ENCODE measurements at regions not wholly inside any gene's neighbourhood (a gene's known extent, or its start where the extent isn't known, plus 50 kb on each side); places are given as distances from the start of the nearest gene placed in this dataset.

DNA sequence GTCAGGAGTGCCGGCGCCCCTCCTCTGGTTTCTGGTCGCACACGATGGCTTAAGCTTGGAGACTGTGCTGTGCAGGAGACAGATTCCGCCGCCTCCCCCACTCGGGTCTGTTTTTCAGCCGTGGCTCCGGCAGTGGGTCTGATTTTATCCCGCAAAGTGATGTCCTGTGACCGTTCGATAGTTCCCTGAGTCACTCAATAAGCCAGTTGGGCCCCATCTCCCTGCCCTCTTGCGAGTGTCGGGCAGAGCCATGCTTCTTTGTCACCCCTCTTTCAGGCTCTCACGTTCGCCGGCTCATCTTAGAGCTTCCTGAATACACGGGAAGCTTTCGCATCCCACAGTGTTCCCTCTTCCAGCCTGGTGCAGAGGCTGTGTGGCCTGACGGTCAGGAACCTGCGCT is 127.8 kb upstream of the RFLNA start:
- DNase-seq = no peak

DNA sequence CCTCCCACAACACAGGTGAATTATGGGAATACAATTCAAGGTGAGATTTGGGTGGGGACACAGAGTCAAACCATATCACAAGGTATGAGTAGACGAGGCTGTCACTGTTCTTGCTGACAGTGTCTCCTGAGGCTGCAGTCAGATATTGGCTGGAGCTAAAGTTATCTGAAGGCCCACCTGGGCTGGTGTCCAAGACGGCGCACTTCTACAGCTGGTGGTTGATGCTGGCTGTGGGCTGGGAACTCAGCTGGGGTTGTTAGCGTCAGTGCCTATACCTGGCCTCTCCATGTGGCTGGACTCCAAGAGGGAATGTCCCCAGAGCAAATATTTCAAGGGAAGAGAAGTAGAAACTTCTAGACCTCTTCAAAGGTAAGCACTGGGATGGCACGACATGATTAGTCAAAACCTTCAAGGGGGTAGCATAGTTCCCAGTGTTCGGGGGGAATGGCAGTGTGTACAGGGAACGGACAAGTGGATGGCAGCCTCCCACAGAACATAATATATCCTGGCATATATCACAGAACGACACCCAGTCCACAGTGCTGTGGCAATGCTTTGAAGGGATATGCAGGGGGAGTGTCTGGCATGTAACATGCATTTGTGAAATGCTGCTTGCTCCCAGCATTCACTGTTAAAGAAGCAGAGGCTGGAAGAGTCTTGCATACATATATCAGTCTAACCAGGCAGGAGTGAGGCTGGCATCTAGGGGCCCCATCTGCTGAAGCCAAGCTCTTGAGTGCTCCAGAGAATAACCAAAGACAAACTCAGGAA is 126.7 kb upstream of the RFLNA start:
- DNase-seq = no peak

DNA sequence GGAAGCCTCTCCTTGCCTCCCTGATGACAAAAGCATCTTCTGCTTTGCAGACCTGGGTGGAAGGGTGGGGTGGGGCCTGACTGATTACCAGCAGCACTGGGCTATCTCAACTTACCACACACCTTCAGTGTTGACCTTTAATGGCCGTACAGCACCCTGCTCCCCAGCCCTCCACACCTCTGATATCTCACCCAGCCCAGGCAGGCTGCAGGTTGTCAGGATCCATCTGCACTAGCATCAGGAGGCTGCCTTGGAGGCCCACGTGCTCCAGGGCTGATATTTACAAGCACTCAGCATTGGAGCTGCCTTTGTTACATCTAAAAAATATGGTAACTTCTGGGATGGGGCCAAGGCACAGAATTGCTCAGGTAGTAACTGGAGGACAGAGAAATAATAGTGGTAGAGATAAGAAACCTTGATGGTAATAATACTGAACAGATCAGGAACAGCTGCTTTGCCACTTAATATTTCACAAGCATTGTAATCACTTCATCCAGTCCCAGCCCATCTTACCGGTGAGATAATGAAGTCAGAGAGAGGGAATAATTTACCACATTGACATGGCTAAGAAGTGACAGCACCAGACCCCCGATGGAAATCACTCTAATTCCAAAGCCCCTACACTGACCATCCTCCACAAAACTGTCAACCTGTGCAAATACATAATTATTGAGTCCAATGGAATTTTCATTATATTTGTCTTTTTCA is 125.2 kb upstream of the RFLNA start:
- no peak for DNase-seq

DNA sequence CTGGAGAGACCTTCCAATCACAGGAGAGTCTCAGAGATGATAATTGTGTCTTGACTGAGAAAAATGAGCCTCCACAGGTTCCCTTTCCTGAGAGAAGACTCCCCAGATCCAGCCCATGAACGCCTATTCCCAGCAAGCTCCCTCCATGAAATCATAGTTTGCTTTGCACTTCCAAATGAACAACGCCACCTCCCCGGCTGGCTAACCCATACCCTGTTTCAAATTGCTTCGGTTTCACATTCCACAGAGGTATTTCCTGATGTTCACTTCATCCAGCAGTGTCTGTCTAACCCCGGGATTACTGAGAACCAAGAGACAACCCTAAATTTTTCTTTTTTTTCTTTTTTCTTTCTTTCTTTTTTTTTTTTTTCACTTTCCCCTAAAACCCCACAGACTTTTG is 124.1 kb upstream of the RFLNA start:
- DNase-seq = no peak

DNA sequence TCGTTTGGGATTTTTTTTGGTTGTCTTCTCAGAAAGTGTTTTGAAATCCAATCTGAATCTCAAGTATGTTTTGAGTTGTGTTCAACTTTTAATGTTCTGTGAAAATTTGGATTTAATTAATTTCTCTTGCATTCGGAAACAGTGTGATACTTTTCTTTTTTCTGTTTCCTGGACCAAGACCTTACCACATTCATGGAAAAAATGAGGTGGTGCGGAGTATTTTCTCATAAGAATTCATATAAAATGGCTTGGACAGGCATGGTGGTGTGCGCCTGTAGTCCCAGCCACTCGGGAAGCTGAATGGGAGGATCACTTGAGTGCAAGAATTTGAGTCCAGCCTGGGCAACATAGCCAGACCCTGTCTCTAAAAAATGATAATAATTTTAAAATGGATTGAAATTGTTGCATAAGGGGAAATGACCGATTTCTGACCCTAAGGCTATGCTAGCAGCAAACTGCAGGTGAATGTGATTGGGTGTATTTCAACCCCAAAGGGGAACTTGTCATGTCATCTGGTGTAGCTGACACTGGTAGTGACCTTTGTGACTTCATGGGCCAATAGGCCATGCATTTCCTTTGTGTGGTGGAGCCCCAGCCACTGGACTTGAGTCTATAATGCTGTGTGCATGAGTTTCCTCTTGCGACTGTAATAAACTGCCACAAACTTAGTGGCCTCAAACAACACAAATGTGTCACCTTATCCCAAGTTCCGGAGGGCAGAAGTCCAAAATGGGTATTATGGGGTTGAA is 123.5 kb upstream of the RFLNA start:
- DNase-seq = no peak

DNA sequence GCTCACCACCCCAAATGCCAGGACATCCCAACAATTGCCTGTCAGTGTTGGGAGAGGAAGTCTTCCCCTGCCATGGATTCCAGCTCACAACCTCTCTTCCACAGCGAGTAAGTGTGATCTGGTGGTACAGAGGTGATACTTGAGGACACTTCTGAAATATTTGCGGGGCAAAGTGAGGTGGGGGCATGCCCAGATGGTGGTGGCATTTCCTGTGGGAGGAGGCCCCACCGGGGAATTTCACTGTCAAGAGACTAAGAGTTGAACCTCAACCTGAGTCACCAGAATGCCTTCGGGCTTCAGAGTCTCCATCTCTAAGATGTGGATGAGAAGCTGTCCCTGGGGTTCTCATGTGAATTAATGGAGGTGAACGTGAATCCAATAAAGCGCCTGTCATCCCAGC is 122.3 kb upstream of the RFLNA start:
- no peak for DNase-seq

DNA sequence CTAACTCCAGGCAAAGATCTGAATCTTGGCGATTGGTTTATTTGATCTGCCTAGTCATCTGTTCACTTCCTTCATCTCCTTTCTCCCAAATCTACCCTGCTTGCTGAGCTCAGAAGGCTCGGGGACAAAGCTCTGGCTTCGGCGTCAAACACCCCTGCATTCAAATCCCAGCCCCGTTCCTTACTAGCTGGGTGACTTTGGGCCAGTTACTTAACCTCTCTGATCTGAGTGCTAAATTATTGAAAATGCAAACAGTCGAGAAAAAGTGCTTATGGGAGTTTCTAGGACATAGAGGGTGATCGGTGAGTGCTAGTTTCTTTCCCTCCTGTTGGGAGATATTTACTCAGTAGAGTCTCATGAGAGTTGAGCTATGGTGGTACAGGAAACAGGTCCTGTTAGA is 121.2 kb upstream of the RFLNA start:
- no peak for DNase-seq

DNA sequence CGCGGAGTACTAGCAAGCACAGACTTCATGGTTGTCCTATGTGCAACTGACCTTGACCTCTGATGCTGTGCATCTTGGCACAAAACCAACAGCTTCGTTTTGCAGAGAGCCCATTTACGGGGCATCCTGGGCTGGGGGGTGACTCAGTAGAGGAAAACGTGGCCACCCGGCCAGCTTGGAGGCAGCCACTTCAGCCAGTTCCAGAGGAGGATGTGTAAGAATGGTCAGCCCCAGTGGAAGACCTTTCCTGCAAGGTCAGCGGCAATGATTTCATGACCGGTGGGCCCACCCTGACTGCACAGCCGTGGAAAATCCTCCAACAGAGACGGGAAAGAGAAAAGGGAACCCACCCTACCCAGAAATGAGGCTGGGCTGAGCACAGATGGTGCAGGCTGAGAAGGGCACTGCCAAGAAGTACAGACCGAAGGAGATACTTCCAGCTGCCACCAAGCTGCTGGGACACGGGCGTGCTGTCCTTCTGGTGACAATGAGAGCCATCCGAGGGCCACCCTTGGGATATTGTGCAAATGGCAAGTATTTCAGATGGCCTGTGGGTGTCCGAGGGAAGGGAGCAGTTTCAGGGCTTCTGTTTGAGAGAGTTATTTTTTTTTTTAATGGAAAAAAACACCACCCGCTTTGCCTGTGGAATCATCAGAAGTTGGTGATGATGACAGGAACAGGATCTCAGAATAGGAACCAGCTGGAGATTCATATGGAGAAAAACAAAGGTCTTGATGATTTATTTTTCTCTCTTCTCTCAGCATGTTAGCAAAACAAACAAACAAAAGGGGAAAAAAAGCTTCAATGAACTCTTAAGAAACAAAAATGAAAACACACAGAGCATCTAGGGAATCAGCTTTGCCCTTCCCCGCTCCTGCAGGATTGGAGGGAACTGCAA is 120.2 kb upstream of the RFLNA start:
- no peak for DNase-seq

DNA sequence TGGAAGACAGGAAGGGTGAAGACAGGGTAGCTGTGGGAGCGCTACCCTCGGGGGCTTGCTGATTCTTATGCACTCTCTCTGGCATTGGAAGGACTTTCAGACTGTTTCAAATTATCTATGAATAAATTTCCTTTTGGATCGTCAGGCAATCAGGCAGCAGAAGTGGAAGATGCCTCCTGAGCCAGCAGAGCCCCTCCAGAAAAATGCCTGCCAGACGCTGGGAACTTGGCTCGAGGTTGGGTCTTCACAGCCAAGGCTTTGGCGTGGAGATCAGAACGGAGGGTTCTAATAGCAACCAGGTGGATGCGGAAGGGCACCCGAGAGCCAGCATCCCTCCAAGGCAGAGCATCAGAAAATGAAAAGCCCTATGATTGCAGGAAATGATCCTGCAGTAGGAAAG is 119.2 kb upstream of the RFLNA start:
- no peak for DNase-seq

DNA sequence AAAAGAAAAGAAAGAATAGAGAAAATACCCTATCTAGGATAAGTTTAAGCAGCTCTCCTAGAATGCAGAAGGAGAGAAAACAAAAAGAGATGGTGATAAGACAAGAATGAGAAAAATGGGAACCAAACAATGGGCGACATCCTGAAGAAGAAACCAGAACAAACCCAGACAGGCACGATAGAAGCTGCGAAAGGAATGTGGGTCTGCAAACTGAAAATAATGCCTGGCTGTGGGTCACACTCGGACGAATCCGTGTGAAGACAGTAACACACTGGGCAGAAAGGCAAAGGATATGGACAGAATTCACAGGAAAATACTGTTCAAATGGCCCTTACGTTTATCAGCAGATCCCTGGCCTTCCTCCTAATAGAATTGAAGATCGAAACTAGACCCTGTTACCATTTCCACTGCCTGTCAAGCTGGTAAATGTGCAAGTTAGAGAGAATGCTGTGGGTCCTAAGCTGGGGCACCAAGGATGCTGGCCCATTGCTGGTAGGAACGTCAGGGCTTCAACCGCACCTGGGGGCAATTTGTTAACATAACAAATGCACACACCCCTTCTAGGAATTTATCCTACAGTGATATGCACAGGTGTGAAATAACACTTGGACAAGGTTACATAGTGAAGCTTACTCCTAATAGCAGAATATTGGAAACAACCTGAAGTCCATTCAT is 117.5 kb upstream of the RFLNA start:
- no peak for DNase-seq

DNA sequence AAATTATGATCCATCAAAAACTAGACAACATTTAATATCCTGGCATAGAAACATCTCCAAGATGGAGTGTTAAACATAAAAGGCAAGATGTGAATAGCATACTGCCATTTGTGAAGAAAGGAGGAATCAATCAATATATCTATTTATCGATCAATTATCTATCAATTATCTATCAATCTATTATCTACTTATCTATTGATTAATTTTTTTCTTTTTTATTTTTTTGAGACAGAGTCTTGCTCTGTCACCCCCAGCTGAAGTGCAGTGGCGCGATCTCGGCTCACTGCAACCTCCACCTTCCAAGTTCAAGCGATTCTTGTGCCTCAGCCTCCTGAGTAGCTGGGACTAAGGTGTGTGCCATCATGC is 117.0 kb upstream of the RFLNA start:
- DNase-seq = no peak

DNA sequence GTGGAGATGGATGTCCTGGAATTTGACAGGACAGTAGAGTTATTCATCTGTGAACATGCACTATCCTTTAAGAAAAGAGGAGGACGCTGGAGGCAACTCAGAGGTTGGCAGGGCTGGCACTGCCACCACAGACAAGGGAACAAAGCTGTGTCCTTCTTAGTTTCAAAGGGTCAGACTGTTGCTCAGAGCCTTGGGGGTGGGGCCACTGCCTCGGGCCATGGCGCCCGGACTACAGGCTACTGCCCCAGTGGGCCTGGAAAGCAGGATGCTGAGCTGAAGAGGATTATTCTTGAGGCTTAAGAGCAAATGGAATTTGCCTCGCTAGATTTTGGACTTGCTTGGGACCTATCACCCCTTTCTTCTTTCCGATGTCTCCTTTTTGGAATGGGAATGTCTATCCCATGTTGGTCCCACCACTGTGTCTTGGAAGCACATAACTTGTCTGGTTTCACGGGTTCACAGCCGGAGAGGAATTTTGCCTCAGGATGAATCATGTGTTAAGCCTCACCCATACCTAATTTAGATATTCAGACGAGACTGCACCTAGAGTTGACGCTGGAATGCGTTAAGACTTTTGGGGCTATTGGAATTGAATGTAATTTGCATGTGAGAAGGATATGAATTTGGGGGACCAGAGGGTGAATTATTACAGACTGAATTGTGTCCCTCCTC is 114.8 kb upstream of the RFLNA start:
- no peak for DNase-seq

DNA sequence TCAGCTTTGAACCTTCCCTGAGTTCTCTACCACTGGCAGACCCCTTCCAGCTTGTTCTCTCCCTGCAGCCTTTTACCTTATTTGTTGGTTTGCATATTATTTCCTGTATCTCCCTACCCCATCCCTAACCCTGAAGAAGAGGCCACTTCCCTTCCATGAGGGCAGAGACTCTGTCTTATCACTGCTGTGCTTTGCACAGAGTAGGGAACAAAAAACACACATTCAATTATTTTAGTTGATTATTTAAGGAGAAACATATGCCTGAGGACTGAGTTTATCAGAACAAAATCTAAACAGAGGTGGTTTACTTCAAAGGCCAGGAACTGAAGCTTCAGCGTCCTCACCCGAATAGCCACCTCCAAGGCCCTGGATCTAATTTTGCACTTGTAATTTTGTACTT is 111.7 kb upstream of the RFLNA start:
- DNase-seq = no peak

DNA sequence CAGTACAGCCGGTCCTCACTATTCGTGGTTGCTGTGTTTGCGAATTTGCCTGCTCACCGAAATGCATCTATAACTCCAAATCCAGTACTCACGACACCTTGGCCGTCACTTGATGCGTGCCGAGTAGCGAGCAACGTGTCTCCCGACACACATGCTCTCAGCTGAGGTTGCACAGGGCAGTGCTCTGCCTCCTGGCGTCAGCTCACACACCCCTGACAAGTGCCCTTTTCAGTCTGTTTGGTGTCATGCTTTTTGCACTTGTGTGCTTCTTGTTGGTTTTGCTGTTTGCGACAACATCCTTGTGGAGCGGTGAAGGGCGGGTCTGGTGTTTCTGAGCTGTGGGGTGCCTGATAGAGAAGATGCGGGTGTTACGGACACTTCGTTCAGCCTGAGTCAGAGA is 110.4 kb upstream of the RFLNA start:
- no peak for DNase-seq

DNA sequence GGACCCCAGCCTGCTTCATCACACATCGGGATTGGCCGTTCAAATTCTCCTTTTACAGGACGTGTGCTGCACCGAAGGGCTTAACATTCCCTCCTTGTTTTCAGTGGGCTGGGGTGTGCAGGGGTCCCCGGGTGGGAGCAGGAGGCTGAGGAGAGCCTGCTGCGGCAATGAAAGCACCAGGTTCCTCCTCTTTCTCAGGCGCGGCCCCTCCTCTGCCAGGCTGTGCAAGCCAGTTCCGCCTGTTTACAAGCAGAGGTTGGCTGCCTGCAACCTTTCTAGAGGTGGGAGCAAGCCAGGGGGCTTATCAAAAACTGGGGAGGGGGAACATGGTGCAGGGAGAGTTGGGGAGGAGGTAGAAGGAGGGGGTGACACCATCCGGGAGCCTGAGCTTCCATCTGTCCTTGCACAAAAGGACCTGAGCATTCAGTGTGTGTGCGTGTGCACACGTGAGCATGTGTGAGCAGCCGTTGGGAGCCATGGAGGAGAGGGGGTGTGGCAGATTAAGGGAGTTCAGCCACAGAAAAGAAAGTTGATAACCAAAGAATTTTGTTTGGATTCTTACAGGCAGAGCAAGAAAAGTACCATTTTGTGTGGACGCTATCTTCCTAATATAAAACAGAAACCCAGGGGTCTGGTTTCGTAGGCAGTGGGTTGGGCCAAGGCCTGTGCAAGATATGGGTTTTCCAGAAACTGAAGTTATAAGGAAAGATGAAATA is 108.8 kb upstream of the RFLNA start:
- DNase-seq = no peak

DNA sequence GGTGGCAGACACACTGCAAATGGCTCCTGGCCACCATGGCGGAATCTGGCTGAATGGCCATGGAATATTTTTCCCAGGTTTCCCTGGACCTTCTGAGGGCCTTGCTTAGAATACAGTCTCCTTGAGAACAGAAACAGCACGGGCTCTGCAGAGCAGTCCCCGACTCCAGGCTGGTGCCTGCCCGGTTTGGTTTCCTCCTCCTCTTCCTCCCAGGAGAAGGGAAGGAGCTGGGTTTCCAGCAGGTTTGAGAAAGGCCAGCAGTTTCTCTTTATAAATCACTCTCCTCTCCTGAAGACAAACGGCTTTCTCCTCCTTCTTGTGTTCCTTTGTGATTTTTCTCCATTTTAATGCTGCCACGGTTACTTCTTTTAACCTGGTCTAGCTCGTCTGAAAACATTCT is 106.8 kb upstream of the RFLNA start:
- DNase-seq = no peak

DNA sequence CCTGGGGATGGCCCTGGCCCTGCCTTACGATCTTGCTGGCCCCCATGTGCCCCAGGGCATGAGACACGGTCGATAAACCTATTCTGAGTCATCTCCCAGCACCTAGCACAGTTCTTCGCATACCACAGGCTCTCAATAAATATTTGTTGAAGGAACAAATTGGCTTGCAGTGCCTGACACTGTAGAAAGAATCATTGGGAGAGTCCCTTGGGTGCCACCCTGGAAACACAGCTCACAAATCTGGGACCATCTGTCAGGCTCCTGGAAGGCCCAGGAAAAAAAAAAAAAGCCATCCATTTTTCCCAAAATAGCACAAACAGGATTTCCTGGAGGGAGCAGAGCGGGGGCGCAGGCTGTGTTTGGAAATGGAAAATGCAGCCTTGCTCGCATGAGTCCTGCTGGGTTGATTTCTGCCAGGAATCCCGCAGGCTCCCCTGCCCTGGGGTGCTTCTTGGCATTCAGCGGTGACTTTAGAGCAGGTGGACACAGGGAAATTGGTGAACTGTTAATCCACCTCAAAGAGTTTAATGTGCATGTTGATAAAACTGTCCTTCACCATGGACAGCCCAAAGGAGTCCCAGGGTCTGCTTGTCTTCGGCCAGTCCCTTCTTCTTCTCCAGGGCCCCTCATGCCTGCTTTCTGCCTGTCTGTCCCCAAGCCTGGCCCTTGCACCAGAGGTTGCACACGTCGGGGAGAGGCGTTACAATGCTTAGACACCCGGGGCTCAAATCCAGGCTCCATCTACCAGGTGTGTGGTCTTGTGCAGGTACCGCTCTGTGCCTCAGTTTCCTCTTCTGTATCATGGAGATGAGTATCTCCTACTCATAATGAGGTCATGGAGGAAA is 106.1 kb upstream of the RFLNA start:
- DNase-seq = no peak

DNA sequence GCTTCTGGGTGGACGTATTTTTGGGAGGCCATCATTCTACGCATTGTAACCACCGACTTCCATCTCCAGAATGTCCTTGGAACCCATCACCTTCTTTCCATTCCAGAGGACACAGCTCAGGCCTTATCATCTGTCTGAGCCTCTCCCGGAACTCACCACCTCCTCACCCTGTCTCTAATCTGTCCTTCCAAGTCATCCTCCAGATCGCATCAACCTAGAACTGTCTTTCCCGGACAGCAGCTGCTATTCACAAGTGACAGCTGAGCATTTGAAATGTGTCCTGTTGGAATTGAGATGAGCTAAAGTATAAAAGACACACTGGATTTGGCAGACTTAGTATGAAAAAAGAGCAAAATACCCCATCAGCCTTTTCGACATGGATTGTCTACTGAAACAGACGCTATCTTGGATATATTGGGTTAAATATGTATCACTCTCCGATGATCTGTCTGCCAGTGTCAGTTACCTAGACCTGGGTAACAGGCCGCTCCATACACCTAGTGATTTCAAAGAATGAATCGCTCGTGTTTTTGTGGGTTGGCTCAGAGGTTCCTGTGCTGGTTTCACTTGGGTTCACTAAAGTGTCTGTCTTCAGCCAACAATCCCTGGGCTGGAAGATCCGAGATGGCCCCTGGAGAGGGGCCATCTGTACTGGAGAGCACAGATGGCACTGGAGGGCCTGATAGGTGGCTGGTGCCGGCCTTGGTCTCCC is 104.4 kb upstream of the RFLNA start:
- DNase-seq = no peak

DNA sequence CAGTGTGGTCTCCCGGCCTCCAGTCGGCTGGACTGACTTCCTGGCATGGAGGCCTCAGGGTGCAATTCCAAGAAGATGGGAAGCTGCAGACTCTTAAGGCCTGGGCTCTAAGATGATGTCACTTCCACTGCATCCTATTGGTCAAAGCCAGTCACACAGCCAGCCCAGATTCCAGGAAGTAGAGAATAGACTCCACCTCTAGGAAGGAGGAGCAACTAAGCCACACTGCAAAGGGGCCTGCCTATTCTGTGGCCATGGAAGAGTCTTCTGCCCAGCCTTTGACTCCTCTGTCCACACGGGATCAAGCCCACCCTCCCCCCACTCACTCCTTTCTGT is 103.9 kb upstream of the RFLNA start:
- peak; percentile 30 for DNase-seq

DNA sequence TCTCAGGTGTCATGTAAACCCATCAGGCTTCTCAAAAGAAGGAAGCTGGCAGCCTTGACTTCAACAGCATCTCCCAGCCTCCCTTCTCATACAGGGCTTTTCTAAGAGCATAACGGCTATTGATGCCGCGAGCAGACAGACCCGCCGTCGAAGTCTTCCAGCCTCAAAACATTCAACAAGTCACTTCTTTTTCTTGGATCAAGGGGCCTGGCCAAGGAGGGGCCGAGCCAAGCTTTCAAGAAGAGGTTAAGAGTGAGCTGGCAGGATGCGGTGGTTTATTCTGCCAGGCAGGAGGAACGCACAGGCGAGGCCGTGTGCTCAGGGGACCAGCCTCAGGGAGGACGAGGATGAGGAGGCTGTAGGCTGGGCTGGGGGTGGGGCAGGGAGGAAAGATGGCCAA is 102.9 kb upstream of the RFLNA start:
- DNase-seq = no peak
